Esophagus muscularis mucosa (tissue), 4 donors: ENCODE measurements at regions not wholly inside any gene's neighbourhood (a gene's known extent, or its start where the extent isn't known, plus 50 kb on each side); places are given as distances from the start of the nearest gene placed in this dataset.
A peak's percentile ranks its signal among the peaks of the same experiment; 100 is the strongest.
"Not testable (repeated sequence)": the region's sequence is repeated elsewhere in the genome, so short reads cannot be mapped to it uniquely, and the experiment has no call there.

Source experiments
- DNase-seq: peaks from one replicate; pipeline ENCODE4 v3.0.0-alpha.2; 2017; ENCODE audit errors: extremely low spot score
- H3K27ac ChIP-seq, 4 donors: fragments of 200-600 bp; sonication (generic); replicated peaks in 1 of 4; 1 replicate in 3 of 4; 2 replicates in 1 of 4; pipeline ENCODE4 v1.5.1; 2016 to 2019; ENCODE audit warnings: mild to moderate bottlenecking in 1 of 4
- H3K27me3 ChIP-seq, 4 donors: fragments of 200-600 bp; sonication (generic); one replicate each; pipeline versions ENCODE4 v1.5.1 to v1.6.0; 2016 to 2019
- H3K36me3 ChIP-seq, 4 donors: fragments of 200-600 bp; sonication (generic); one replicate each; pipeline ENCODE4 v1.5.1; 2016 to 2019
- H3K4me1 ChIP-seq, 4 donors: fragments of 200-600 bp; sonication (generic); one replicate each; pipeline ENCODE4 v1.5.1; 2016 to 2019
- H3K4me3 ChIP-seq, 4 donors: fragments of 200-600 bp; sonication (generic); 1 replicate in 2 of 4; 2 replicates in 2 of 4; pipeline ENCODE4 v1.5.1; 2016 to 2019; ENCODE audit warnings: mild to moderate bottlenecking in 4 of 4, moderate library complexity in 1 of 4
- H3K9me3 ChIP-seq, 4 donors: fragments of 200-600 bp; sonication (generic); 1 replicate in 3 of 4; 2 replicates in 1 of 4; pipeline ENCODE4 v1.5.1; 2016 to 2019
- EP300 ChIP-seq: sonication (generic); formaldehyde crosslinking; IDR thresholded peaks from one replicate; pipeline ENCODE4 v1.6.1; 2017; ENCODE audit warnings: antibody characterized with exemption
- POLR2A ChIP-seq: fragments of 450-650 bp; IDR thresholded peaks from one replicate; pipeline ENCODE4 v1.6.1; 2017; ENCODE audit warnings: antibody characterized with exemption, moderate library complexity, mild to moderate bottlenecking, low read depth
- POLR2AphosphoS5 ChIP-seq, 2 donors: sonication (generic); formaldehyde crosslinking; IDR thresholded peaks; one replicate each; pipeline ENCODE4 v1.6.1; 2017; ENCODE audit warnings: antibody characterized with exemption in 2 of 2
- WGBS: methylation state at CpG from one replicate; pipeline ENCODE4 v1.1.5; 2018; 5-methylcytosine and 5-hydroxymethylcytosine counted together
- intact Hi-C: fragments of 100-400 bp; cut with DNase I; formaldehyde crosslinking; loops from one replicate; pipeline ENCODE4 v1.15.1; 2023
- TF ChIP-seq, protein P1 (sequence below), 3 experiments: fragments of 200-600 bp in 2 of 3; fragments of 450-650 bp in 1 of 3; sonication (generic) in 2 of 3; IDR thresholded peaks; one replicate each; pipeline ENCODE4 v1.5.1; 2017 to 2019; ENCODE audit warnings: antibody characterized with exemption in 3 of 3, mild to moderate bottlenecking in 2 of 3, moderate library complexity in 1 of 3

DNA sequence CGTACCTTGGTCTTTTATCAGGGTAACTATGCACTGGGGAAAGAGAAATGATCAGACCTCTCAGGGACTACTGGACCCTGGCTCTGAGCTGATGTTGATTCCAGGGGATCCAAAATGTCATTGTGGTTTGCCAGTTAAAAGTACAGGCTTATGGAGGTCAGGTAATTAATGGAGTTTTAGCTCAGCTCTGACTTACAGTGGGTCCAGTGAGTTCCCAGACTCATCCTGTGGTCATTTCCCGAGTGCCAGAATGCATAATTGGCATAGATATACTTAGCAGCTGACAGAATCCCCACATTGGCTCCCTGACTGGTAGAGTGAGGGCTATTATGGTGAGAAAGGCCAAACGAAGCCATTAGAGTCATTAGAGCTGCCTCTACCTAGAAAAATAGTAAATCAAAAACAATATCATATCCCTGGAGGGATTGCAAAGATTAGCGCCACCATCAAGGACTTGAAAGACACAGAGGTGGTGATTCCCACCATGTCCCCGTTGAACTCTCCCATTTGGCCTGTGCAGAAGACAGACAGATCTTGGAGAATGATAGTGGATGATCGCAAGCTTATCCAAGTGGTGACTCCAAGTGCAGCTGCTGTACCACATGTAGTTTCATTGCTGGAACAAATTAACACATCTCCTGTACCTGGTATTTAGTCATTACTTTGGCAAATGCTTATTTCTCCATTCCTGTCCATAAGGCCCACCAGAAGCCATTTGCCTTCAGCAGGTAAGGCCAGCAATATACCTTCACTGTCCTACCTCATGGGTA, 152.4 kb downstream of the THBS2 start:
- H3K27me3 ChIP-seq = no peaks in the 10 kb centered on the region
- H3K4me3 ChIP-seq = no peak overlapping the region
- TF ChIP-seq POLR2A (no peak), EP300 (no peak), POLR2AphosphoS5 (IDR thresholded peaks at IDR 0.05) (no peak)
- TF ChIP-seq, protein P1, sequence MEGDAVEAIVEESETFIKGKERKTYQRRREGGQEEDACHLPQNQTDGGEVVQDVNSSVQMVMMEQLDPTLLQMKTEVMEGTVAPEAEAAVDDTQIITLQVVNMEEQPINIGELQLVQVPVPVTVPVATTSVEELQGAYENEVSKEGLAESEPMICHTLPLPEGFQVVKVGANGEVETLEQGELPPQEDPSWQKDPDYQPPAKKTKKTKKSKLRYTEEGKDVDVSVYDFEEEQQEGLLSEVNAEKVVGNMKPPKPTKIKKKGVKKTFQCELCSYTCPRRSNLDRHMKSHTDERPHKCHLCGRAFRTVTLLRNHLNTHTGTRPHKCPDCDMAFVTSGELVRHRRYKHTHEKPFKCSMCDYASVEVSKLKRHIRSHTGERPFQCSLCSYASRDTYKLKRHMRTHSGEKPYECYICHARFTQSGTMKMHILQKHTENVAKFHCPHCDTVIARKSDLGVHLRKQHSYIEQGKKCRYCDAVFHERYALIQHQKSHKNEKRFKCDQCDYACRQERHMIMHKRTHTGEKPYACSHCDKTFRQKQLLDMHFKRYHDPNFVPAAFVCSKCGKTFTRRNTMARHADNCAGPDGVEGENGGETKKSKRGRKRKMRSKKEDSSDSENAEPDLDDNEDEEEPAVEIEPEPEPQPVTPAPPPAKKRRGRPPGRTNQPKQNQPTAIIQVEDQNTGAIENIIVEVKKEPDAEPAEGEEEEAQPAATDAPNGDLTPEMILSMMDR (IDR thresholded peaks at IDR 0.05) = no peak
- DNase-seq = peak; percentile 75
- WGBS = 92% methylated on average over 6 of the region's 6 CpGs
- no peaks in the 10 kb centered on the region for H3K9me3 ChIP-seq
- H3K36me3 ChIP-seq = no peaks in the 10 kb centered on the region
- H3K27ac ChIP-seq = no peak overlapping the region
- H3K4me1 ChIP-seq = no peaks in the 10 kb centered on the region
- intact Hi-C loops = no loop called here

DNA sequence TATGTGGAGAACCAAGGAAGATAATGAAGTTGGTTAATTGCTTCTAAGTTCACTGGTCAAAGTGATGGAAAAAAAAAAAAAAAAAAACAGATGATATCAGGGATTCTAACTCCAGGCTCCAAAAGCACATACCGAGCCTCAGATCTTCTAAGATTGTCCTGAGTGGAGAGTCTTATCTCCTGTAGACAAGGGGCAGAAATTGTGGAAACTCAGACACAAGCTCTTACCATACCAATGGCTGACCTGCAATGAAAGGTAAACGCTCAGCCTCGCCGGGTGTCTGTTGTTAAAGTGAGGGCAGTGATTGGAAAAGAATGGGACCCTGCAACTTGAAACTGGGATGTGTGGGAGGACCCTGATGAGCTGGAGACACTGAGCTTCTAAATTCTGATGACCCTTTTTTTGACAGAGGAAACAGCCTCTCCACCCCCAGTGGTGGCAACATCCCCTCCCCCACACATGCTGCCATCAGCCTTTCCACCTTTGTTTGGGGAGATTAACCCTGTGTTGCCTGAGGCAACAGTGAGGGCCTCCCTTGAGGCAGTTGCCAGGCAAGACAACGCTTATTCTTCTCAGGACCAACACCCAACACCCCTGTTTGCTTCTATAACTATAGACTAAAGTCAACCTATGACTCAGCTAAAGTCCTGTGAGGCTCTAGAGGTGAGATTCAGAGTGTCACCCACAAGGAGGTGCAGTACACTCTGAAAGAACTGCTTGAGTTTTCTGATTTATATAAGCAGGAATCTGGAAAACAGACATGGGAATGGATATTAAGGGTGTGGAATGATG, 154.0 kb downstream of the THBS2 start:
- no peaks in the 10 kb centered on the region for H3K4me1 ChIP-seq
- intact Hi-C loops = no loop called here
- TF ChIP-seq EP300 (no peak), POLR2AphosphoS5 (IDR thresholded peaks at IDR 0.05) (no peak), POLR2A (no peak)
- TF ChIP-seq, protein P1 (IDR thresholded peaks at IDR 0.05) = no peak
- 90% methylated on average over 5 of the region's 5 CpGs for WGBS
- DNase-seq = peak; percentile 68
- no peaks in the 10 kb centered on the region for H3K9me3 ChIP-seq
- H3K27ac ChIP-seq = no peak overlapping the region
- H3K27me3 ChIP-seq = no peaks in the 10 kb centered on the region
- H3K36me3 ChIP-seq = no peaks in the 10 kb centered on the region
- H3K4me3 ChIP-seq = no peak overlapping the region

DNA sequence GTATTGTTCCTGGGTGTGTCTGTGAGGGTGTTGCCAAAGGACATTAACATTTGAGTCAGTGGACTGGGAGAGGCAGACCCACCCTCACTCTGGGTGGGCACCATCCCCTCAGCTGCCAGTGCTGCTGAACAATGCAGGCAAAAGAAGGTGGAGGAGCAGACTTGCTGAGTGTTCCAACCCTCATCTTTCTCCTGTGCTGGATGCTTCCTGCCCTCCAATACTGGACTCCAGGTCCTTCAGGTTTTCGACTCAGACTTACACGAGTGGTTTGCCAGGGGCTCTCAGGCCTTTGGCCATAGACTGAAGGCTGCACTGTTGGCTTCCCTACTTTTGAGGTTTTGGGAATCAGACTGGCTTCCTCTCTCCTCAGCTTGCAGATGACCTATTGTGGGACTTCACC, 155.0 kb downstream of the THBS2 start:
- H3K9me3 ChIP-seq, H3K27ac ChIP-seq, H3K4me1 ChIP-seq, intact Hi-C loops, H3K36me3 ChIP-seq, H3K4me3 ChIP-seq, H3K27me3 ChIP-seq: not testable (repeated sequence)
- WGBS = 71% methylated on average over 2 of the region's 2 CpGs
- peak; percentile 72 for DNase-seq

DNA sequence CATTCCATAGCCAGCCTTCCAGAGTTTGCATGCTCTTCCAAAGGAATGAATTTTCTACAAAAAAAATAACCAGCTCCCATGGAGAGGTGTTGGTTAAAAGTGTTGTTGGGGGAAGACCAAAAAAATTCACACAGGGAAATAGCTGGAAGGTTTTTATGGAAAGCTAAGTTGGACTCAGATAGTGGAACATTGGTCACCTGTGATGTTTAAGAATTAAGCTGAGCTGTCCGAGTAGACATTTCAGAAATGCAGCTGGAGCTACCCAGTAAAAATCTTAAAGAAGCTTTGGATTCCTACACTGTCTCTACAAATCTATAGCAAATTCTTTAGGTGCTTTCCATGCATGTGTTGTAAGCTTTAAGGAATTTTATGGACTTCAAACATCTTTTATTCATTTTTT, 155.5 kb downstream of the THBS2 start:
- Histone ChIP-seq H3K4me1 (peaks cover 0 to 4% (median 0%) of the 10 kb centered on the region in 4 donors), H3K27ac (no peak overlapping the region), H3K36me3 (no peaks in the 10 kb centered on the region), H3K9me3 (no peaks in the 10 kb centered on the region), H3K27me3 (no peaks in the 10 kb centered on the region), H3K4me3 (no peak overlapping the region)
- DNase-seq = no peak
- 67% methylated on average over 1 of the region's 1 CpG for WGBS
- intact Hi-C loops = no loop called here
- TF ChIP-seq, protein P1 (IDR thresholded peaks at IDR 0.05) = no peak
- no peak for TF ChIP-seq POLR2AphosphoS5 (IDR thresholded peaks at IDR 0.05)
- no peak for TF ChIP-seq POLR2A
- TF ChIP-seq EP300 = no peak

DNA sequence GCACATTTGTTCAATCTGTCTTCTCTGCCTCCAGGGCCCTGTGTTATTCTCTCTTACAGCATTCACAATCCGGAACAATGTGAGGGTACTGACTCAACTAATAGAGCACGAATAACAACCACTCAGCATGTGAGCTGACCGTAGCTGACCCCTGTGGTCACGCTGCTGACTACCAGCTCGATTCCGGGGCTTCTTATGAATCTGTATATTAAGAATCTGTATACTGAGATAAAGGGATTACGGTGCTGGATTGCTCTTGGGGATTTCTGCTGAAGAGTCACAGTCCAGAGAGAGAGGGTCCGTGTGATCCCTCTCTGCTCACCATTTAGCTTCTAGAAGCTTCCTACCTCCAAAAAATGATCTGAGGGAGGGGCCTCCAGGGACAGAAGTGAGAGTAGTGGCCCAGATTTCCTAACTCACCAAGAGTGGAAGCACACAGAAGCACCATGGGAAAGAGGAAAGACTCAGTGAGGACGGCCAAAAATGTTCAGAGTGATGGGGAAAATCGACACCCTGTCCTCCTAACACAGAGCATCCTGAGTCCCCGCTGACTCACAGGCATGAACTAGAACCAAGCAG, 156.2 kb downstream of the THBS2 start:
- Histone ChIP-seq H3K36me3 (no peaks in the 10 kb centered on the region), H3K27me3 (no peaks in the 10 kb centered on the region), H3K4me1 (peaks cover 0 to 4% (median 0%) of the 10 kb centered on the region in 4 donors), H3K4me3 (no peak overlapping the region), H3K27ac (no peak overlapping the region), H3K9me3 (no peaks in the 10 kb centered on the region)
- intact Hi-C loops = no loop called here
- peak; percentile 86 for DNase-seq
- TF ChIP-seq EP300 (no peak), POLR2AphosphoS5 (IDR thresholded peaks at IDR 0.05) (no peak), POLR2A (no peak)
- TF ChIP-seq, protein P1 (IDR thresholded peaks at IDR 0.05) = no peak
- WGBS = 75% methylated on average over 11 of the region's 11 CpGs
